ENCODE measurements at regions not wholly inside any gene's neighbourhood (a gene's known extent, or its start where the extent isn't known, plus 50 kb on each side); places are given as distances from the start of the nearest gene placed in this dataset.

DNA sequence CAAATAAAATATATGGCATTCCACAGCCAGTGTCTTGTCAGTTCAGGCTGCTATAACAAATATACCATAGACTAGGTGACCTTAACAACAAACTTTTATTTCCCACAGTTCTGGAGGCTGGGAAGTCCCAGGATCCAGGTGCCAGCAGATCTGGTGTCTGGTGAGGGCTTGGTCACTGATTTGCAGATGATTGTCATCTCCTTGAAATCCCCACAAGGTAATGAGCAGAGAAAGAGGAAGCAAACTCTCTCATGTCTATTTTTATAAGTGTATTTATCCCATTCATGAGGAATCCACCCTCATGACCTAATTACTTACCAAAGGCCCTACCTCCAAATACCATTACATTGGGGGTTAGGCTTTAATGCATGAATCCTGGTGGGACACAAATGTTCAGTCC is 663.2 kb downstream of the TLR4 start:
- H3K36me3 Mint-ChIP-seq (ENCODE audit: insufficient read depth, unreplicated experiment): no peaks in the 10 kb centered on the region
- no peak for DNase-seq
- no peak overlapping the region for H3K4me3 ChIP-seq (ENCODE audit: low read depth, low read length)
- intact Hi-C loops (cut with micrococcal nuclease; ENCODE audit: unreplicated experiment): no loop called here
- H3K9me3 Mint-ChIP-seq (ENCODE audit: unreplicated experiment): no peaks in the 10 kb centered on the region
- no peaks in the 10 kb centered on the region for H3K36me3 ChIP-seq (ENCODE audit: control insufficient read depth, insufficient read depth, low read length)
- peaks cover 3% of the 10 kb centered on the region; the same call in 1 of the 2 replicates for H3K9me3 ChIP-seq
- no TSS peak for BruUV-seq (replicated peaks)
- no peaks in the 10 kb centered on the region for H3K27me3 Mint-ChIP-seq (ENCODE audit: insufficient read depth, unreplicated experiment)
- H3K4me1 Mint-ChIP-seq (ENCODE audit: low read depth, unreplicated experiment): peaks cover 7% of the 10 kb centered on the region
- no peak overlapping the region for H3K27ac Mint-ChIP-seq (ENCODE audit: unreplicated experiment)
- ChIA-PET CTCF (no interaction called here), POLR2A (no interaction called here)
- no peaks in the 10 kb centered on the region for H3K27me3 ChIP-seq (replicated peaks; ENCODE audit: control insufficient read depth, insufficient read depth, low read length)
- TF ChIP-seq CTCF (IDR thresholded peaks at IDR 0.05; ENCODE audit: insufficient read depth in 1 of 2, low read depth in 1 of 2, low read length in 1 of 2, severe bottlenecking in 1 of 2, unreplicated experiment in 1 of 2): no peak
- H3K4me1 ChIP-seq: no peaks in the 10 kb centered on the region; the same call in 1 of the 2 replicates
- H3K4me3 Mint-ChIP-seq (ENCODE audit: unreplicated experiment): no peak overlapping the region

DNA sequence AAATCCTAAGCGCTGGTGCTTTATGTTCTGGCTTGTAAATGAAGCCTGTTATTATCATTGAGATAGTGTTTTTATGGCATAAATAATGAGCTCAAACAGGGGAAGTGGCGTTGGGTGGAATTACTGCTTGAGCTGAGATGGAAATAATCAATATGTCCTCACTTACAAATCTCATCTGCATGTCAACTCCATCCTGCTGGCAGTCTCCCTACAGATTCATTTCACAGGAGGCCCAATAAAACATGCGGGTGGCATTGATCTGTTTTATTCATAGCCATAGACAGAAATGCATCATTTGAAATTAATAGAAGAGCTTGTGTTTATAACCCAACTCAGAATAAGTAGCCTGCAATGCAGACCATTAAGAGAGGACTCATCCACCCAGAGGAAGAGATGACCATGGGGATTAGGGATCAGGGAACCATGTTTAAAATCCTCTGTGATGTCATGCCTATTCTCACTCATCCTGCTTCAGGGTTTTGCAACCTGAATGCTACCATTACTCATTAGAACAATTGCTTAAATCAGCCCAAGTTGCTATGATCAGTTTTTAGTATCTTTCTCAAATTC is 680.4 kb downstream of the TLR4 start:
- H3K27ac Mint-ChIP-seq (ENCODE audit: unreplicated experiment): no peak overlapping the region
- Histone ChIP-seq H3K9me3 (no peaks in the 10 kb centered on the region), H3K4me1 (no peaks in the 10 kb centered on the region), H3K4me3 (ENCODE audit: low read depth, low read length) (no peak overlapping the region), H3K36me3 (ENCODE audit: control insufficient read depth, insufficient read depth, low read length) (no peaks in the 10 kb centered on the region), H3K27me3 (replicated peaks; ENCODE audit: control insufficient read depth, insufficient read depth, low read length) (no peaks in the 10 kb centered on the region)
- BruUV-seq (replicated peaks): no TSS peak
- ChIA-PET CTCF (no interaction called here), POLR2A (no interaction called here)
- no peak for TF ChIP-seq CTCF (IDR thresholded peaks at IDR 0.05; ENCODE audit: insufficient read depth in 1 of 2, low read depth in 1 of 2, low read length in 1 of 2, severe bottlenecking in 1 of 2, unreplicated experiment in 1 of 2)
- no peaks in the 10 kb centered on the region for H3K4me1 Mint-ChIP-seq (ENCODE audit: low read depth, unreplicated experiment)
- H3K27me3 Mint-ChIP-seq (ENCODE audit: insufficient read depth, unreplicated experiment): no peaks in the 10 kb centered on the region
- intact Hi-C loops (cut with micrococcal nuclease; ENCODE audit: unreplicated experiment): no loop called here
- H3K4me3 Mint-ChIP-seq (ENCODE audit: unreplicated experiment): no peak overlapping the region
- H3K9me3 Mint-ChIP-seq (ENCODE audit: unreplicated experiment): no peaks in the 10 kb centered on the region
- H3K36me3 Mint-ChIP-seq (ENCODE audit: insufficient read depth, unreplicated experiment): no peaks in the 10 kb centered on the region
- DNase-seq: no peak

DNA sequence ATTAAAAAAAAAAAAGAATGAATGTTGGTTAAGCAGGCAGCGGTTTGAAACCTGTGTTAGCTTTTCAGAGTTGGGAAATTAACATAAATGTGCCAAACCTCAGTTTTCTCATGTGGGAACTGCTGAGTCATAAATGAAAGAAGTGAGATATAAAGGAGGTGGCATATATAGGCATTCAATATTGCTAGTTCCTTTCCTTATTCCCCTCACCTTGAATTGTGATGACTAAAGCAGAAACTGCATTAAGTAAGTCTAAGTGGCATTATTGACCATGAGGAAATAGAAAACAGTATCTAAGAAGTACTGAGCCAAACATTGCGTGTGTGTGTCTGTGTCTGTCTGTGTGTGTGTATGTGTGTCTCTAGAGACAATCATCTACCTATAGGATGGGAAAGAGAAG is 691.2 kb downstream of the TLR4 start:
- DNase-seq: no peak
- no peak for TF ChIP-seq CTCF (IDR thresholded peaks at IDR 0.05; ENCODE audit: insufficient read depth in 1 of 2, low read depth in 1 of 2, low read length in 1 of 2, severe bottlenecking in 1 of 2, unreplicated experiment in 1 of 2)
- no peaks in the 10 kb centered on the region for H3K9me3 ChIP-seq
- Mint-ChIP-seq H3K4me3 (ENCODE audit: unreplicated experiment) (no peak overlapping the region), H3K36me3 (ENCODE audit: insufficient read depth, unreplicated experiment) (no peaks in the 10 kb centered on the region), H3K27me3 (ENCODE audit: insufficient read depth, unreplicated experiment) (peaks cover 4% of the 10 kb centered on the region), H3K9me3 (ENCODE audit: unreplicated experiment) (no peaks in the 10 kb centered on the region), H3K4me1 (ENCODE audit: low read depth, unreplicated experiment) (no peaks in the 10 kb centered on the region), H3K27ac (ENCODE audit: unreplicated experiment) (no peak overlapping the region)
- POLR2A ChIA-PET: no interaction called here
- BruUV-seq (replicated peaks): no TSS peak
- no peak overlapping the region for H3K4me3 ChIP-seq (ENCODE audit: low read depth, low read length)
- CTCF ChIA-PET: no interaction called here
- H3K4me1 ChIP-seq: no peaks in the 10 kb centered on the region
- no peaks in the 10 kb centered on the region for H3K27me3 ChIP-seq (replicated peaks; ENCODE audit: control insufficient read depth, insufficient read depth, low read length)
- H3K36me3 ChIP-seq (ENCODE audit: control insufficient read depth, insufficient read depth, low read length): no peaks in the 10 kb centered on the region
- intact Hi-C loops (cut with micrococcal nuclease; ENCODE audit: unreplicated experiment): no loop called here

All from Caco-2 (cell line).